Sigmoid colon (tissue), 6 donors: ENCODE measurements at regions not wholly inside any gene's neighbourhood (a gene's known extent, or its start where the extent isn't known, plus 50 kb on each side); places are given as distances from the start of the nearest gene placed in this dataset.

Experiments
- DNase-seq: peaks from one replicate; pipeline ENCODE4 v3.0.0-alpha.2; 2019
- H3K27ac ChIP-seq, 4 donors: fragments of 200-600 bp; sonication (generic); one replicate each; pipeline ENCODE4 v1.5.1; 2016 to 2019; ENCODE audit warnings: mild to moderate bottlenecking in 1 of 4
- H3K27me3 ChIP-seq, 3 donors: fragments of 200-600 bp; sonication (generic); one replicate each; pipeline ENCODE4 v1.5.1; 2019; ENCODE audit warnings: mild to moderate bottlenecking in 1 of 3
- H3K36me3 ChIP-seq, 4 donors: fragments of 200-600 bp; sonication (generic); one replicate each; pipeline ENCODE4 v1.5.1; 2016 to 2019
- H3K4me1 ChIP-seq, 4 donors: fragments of 200-600 bp; sonication (generic); one replicate each; pipeline ENCODE4 v1.5.1; 2017 to 2019
- H3K4me3 ChIP-seq, 4 donors: fragments of 200-600 bp; sonication (generic); one replicate each; pipeline ENCODE4 v1.5.1; 2017 to 2019; ENCODE audit warnings: mild to moderate bottlenecking in 2 of 4, moderate library complexity in 1 of 4
- H3K9me3 ChIP-seq, 4 donors: fragments of 200-600 bp in 3 of 4; sonication (generic) in 3 of 4; one replicate each; pipeline versions ENCODE4 v1.5.1 to v1.6.1; 2013 to 2019
- EP300 ChIP-seq, 4 donors: sonication (generic); formaldehyde crosslinking; IDR thresholded peaks; one replicate each; pipeline ENCODE4 v1.6.1; 2017; ENCODE audit warnings: antibody characterized with exemption in 4 of 4
- POLR2A ChIP-seq, 2 donors: fragments of 450-650 bp; IDR thresholded peaks; one replicate each; pipeline ENCODE4 v1.6.1; 2016; ENCODE audit warnings: antibody characterized with exemption in 2 of 2, mild to moderate bottlenecking in 2 of 2, moderate library complexity in 2 of 2
- POLR2AphosphoS5 ChIP-seq, 4 donors: sonication (generic); formaldehyde crosslinking; IDR thresholded peaks; one replicate each; pipeline ENCODE4 v1.6.1; 2017; ENCODE audit warnings: antibody characterized with exemption in 4 of 4
- WGBS, 2 donors: extraction: QIAGEN DNeasy Blood & Tissue Kit; methylation state at CpG; one replicate each; pipeline ENCODE4 v1.1.7; 2013; 5-methylcytosine and 5-hydroxymethylcytosine counted together
- intact Hi-C: fragments of 100-400 bp; cut with DNase I; formaldehyde crosslinking; loops from one replicate; pipeline ENCODE4 v1.15.1; 2023
- TF ChIP-seq, protein P1 (sequence below), 4 experiments: fragments of 450-650 bp in 3 of 4; fragments of 200-600 bp in 1 of 4; IDR thresholded peaks; one replicate each; pipeline ENCODE4 v1.5.1; 2016 to 2019; ENCODE audit warnings: antibody characterized with exemption in 4 of 4, mild to moderate bottlenecking in 3 of 4, moderate library complexity in 2 of 4
- donor health status: healthy with polysubstance abuse.
- donor health status: healthy.

- no peak for DNase-seq
These were observed 63.3 kb downstream of the SPATA31C2 start for GRCh38 chr9:88074931-88075330.

GRCh38 chr9:88072831-88073375, 65.4 kb downstream of the SPATA31C2 start:
- 90 to 93% methylated on average over 2 of the region's 2 CpGs for WGBS, 2 donors
- H3K36me3 ChIP-seq: no peaks in the 10 kb centered on the region
- no peaks in the 10 kb centered on the region for H3K27me3 ChIP-seq
- no peak for DNase-seq
- no peak for TF ChIP-seq EP300 (IDR thresholded peaks at IDR 0.05)
- TF ChIP-seq POLR2AphosphoS5 (IDR thresholded peaks at IDR 0.05): no peak
- intact Hi-C loops: loop anchor here (10.0 kb wide), 1 partner anchor 312 kb away; the partner anchor contains the start of gene SPIN1
- peaks cover 0 to 18% (median 12%) of the 10 kb centered on the region in 4 donors for H3K4me1 ChIP-seq
- no peaks in the 10 kb centered on the region for H3K9me3 ChIP-seq
- no peak overlapping the region for H3K4me3 ChIP-seq
- no peak overlapping the region for H3K27ac ChIP-seq

More at GRCh38 chr9:88074931-88075330, 63.3 kb downstream of the SPATA31C2 start:
- Histone ChIP-seq H3K9me3 (no peaks in the 10 kb centered on the region), H3K36me3 (no peaks in the 10 kb centered on the region), H3K27me3 (no peaks in the 10 kb centered on the region), H3K4me3 (no peak overlapping the region), H3K27ac (no peak overlapping the region), H3K4me1 (peaks cover 0 to 18% (median 12%) of the 10 kb centered on the region in 4 donors)
- intact Hi-C loops: loop anchor here (10.0 kb wide), 1 partner anchor 310 kb away; the partner anchor contains the start of gene SPIN1
- WGBS, 2 donors: 93 to 95% methylated on average over 5 of the region's 5 CpGs
- TF ChIP-seq POLR2AphosphoS5 (IDR thresholded peaks at IDR 0.05) (no peak), EP300 (IDR thresholded peaks at IDR 0.05) (no peak), POLR2A (IDR thresholded peaks at IDR 0.05) (no peak)
- TF ChIP-seq, protein P1, sequence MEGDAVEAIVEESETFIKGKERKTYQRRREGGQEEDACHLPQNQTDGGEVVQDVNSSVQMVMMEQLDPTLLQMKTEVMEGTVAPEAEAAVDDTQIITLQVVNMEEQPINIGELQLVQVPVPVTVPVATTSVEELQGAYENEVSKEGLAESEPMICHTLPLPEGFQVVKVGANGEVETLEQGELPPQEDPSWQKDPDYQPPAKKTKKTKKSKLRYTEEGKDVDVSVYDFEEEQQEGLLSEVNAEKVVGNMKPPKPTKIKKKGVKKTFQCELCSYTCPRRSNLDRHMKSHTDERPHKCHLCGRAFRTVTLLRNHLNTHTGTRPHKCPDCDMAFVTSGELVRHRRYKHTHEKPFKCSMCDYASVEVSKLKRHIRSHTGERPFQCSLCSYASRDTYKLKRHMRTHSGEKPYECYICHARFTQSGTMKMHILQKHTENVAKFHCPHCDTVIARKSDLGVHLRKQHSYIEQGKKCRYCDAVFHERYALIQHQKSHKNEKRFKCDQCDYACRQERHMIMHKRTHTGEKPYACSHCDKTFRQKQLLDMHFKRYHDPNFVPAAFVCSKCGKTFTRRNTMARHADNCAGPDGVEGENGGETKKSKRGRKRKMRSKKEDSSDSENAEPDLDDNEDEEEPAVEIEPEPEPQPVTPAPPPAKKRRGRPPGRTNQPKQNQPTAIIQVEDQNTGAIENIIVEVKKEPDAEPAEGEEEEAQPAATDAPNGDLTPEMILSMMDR (IDR thresholded peaks at IDR 0.05): no peak

DNA sequence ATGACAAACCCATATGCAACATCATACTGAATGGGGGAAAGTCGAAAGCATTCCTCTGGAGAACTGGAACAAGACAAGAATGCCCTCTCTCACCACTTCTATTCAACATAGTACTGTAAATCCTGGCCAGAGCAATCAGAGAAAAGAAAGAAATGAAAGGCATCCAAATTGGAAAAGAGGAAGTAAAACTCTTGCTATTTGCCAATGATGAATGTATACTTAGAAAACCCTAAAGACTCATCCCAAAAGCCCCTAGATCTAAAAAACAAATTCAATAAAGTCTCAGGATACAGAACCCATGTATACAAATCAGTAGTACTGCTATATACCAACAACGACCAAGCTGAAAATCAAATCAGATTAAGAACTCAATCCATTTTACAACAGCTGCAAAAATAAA, 66.9 kb downstream of the SPATA31C2 start:
- H3K36me3 ChIP-seq: no peaks in the 10 kb centered on the region
- H3K9me3 ChIP-seq: no peaks in the 10 kb centered on the region
- intact Hi-C loops: loop anchor here (10.0 kb wide), 1 partner anchor 313 kb away; the partner anchor contains the start of gene SPIN1
- peaks cover 0 to 7% (median 4%) of the 10 kb centered on the region in 4 donors for H3K4me1 ChIP-seq
- no peak for DNase-seq
- TF ChIP-seq, protein P1 (IDR thresholded peaks at IDR 0.05): no peak
- TF ChIP-seq POLR2AphosphoS5 (IDR thresholded peaks at IDR 0.05): no peak
- TF ChIP-seq POLR2A (IDR thresholded peaks at IDR 0.05): no peak
- no peak for TF ChIP-seq EP300 (IDR thresholded peaks at IDR 0.05)
- WGBS, 2 donors: 70 to 87% methylated on average over 2 of the region's 2 CpGs
- no peak overlapping the region for H3K27ac ChIP-seq
- no peaks in the 10 kb centered on the region for H3K27me3 ChIP-seq
- H3K4me3 ChIP-seq: no peak overlapping the region

DNA sequence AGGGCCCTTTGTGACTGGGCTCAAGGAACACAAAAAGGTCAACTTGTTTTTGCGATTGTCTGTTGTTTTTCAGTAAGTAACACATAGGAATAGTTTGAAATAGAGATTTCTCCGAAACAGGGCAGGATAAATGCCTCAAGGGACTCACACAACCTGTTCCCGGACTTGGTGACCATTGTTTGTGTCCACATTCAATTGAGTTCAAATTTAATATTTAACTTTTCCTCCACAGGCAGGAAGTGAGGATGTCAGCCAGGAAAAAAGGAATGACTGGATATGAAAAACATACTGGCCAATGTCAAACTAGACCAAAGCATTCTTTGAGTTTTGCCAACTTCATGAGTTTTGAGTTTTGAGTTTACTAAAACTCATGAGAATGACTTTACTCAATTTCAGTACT, 72.7 kb downstream of the SPATA31C2 start:
- H3K9me3 ChIP-seq: no peaks in the 10 kb centered on the region
- H3K36me3 ChIP-seq: no peaks in the 10 kb centered on the region
- no peaks in the 10 kb centered on the region for H3K27me3 ChIP-seq
- H3K4me1 ChIP-seq: no peaks in the 10 kb centered on the region
- no peak for DNase-seq
- H3K4me3 ChIP-seq: no peak overlapping the region
- TF ChIP-seq, protein P1 (IDR thresholded peaks at IDR 0.05): no peak
- TF ChIP-seq EP300 (IDR thresholded peaks at IDR 0.05): no peak
- no peak for TF ChIP-seq POLR2AphosphoS5 (IDR thresholded peaks at IDR 0.05)
- TF ChIP-seq POLR2A (IDR thresholded peaks at IDR 0.05): no peak
- intact Hi-C loops: no loop called here
- WGBS, 2 donors: 52 to 78% methylated on average over 3 of the region's 3 CpGs
- no peak overlapping the region for H3K27ac ChIP-seq

- no peaks in the 10 kb centered on the region for H3K27me3 ChIP-seq
- 68 to 76% methylated on average over 4 of the region's 4 CpGs for WGBS, 2 donors
- intact Hi-C loops: no loop called here
- H3K9me3 ChIP-seq: no peaks in the 10 kb centered on the region
- DNase-seq: no peak
- H3K27ac ChIP-seq: no peak overlapping the region
- H3K4me3 ChIP-seq: no peak overlapping the region
- H3K36me3 ChIP-seq: no peaks in the 10 kb centered on the region
- H3K4me1 ChIP-seq: no peaks in the 10 kb centered on the region
- TF ChIP-seq POLR2AphosphoS5 (IDR thresholded peaks at IDR 0.05): no peak
- TF ChIP-seq, protein P1 (IDR thresholded peaks at IDR 0.05): no peak
- TF ChIP-seq POLR2A (IDR thresholded peaks at IDR 0.05): no peak
- TF ChIP-seq EP300 (IDR thresholded peaks at IDR 0.05): no peak
These were observed 73.7 kb downstream of the SPATA31C2 start for GRCh38 chr9:88064554-88064953.
